ENCODE measurements at regions not wholly inside any gene's neighbourhood (a gene's known extent, or its start where the extent isn't known, plus 50 kb on each side); places are given as distances from the start of the nearest gene placed in this dataset.

GRCh38 chr20:21862259-21862946, 156.9 kb downstream of the PAX1 start:
- intact Hi-C loops (cut with DNase I): no loop called here
- H3K27me3 ChIP-seq: no peaks in the 10 kb centered on the region
- DNase-seq: no peak
- H3K36me3 ChIP-seq: no peaks in the 10 kb centered on the region
- H3K4me3 ChIP-seq: no peak overlapping the region
- no peak overlapping the region for H3K27ac ChIP-seq
- TF ChIP-seq POLR2AphosphoS5 (IDR thresholded peaks at IDR 0.05) (no peak), POLR2A (IDR thresholded peaks at IDR 0.05) (no peak), EP300 (IDR thresholded peaks at IDR 0.05) (no peak), CTCF (IDR thresholded peaks at IDR 0.05) (no peak)
- no peaks in the 10 kb centered on the region for H3K9me3 ChIP-seq
- H3K4me1 ChIP-seq: peaks cover 0 to 5% (median 0%) of the 10 kb centered on the region in 4 donors
- 55 to 58% methylated on average over 10 of the region's 10 CpGs for WGBS, 2 donors

DNA sequence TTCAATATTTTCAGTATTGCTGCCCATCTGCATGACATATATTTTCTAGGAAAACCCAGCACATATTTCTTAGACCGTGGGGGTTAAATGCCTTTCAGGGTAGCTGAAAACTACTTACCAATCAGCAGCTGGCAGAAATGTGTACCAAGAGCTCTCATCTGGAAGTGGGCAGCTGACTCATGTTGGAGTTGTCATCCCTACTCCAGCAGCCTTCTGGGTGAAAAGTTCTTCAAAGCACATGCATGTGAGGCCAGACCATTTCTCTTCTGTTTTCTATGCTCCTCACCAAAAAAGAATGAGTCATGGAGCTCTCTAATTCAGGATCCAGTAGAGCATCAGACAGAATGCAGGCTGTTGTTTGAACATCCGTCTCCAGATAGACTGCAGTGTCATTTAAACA, 135.5 kb downstream of the PAX1 start:
- H3K36me3 ChIP-seq: no peaks in the 10 kb centered on the region
- intact Hi-C loops (cut with DNase I): no loop called here
- no peak overlapping the region for H3K27ac ChIP-seq
- H3K27me3 ChIP-seq: no peaks in the 10 kb centered on the region
- H3K4me1 ChIP-seq: no peaks in the 10 kb centered on the region
- H3K4me3 ChIP-seq: no peak overlapping the region
- H3K9me3 ChIP-seq: peaks cover 0 to 2% (median 0%) of the 10 kb centered on the region in 4 donors
- no peak for DNase-seq
- TF ChIP-seq POLR2A (IDR thresholded peaks at IDR 0.05) (no peak), POLR2AphosphoS5 (IDR thresholded peaks at IDR 0.05) (no peak), EP300 (IDR thresholded peaks at IDR 0.05) (no peak), CTCF (IDR thresholded peaks at IDR 0.05) (no peak)
- WGBS, 2 donors: 76 to 80% methylated on average over 2 of the region's 2 CpGs

- no peaks in the 10 kb centered on the region for H3K27me3 ChIP-seq
- no peak for DNase-seq
- no peak overlapping the region for H3K27ac ChIP-seq
- intact Hi-C loops (cut with DNase I): no loop called here
- no peak for TF ChIP-seq POLR2AphosphoS5 (IDR thresholded peaks at IDR 0.05)
- no peak for TF ChIP-seq EP300 (IDR thresholded peaks at IDR 0.05)
- TF ChIP-seq POLR2A (IDR thresholded peaks at IDR 0.05): no peak
- no peak for TF ChIP-seq CTCF (IDR thresholded peaks at IDR 0.05)
- no peaks in the 10 kb centered on the region for H3K4me1 ChIP-seq
- peaks cover 0 to 2% (median 0%) of the 10 kb centered on the region in 4 donors for H3K9me3 ChIP-seq
- H3K36me3 ChIP-seq: no peaks in the 10 kb centered on the region
- no peak overlapping the region for H3K4me3 ChIP-seq
- WGBS, 2 donors: 80 to 85% methylated on average over 12 of the region's 12 CpGs
Measured at GRCh38 chr20:21839982-21840381, 134.5 kb downstream of the PAX1 start.

DNA sequence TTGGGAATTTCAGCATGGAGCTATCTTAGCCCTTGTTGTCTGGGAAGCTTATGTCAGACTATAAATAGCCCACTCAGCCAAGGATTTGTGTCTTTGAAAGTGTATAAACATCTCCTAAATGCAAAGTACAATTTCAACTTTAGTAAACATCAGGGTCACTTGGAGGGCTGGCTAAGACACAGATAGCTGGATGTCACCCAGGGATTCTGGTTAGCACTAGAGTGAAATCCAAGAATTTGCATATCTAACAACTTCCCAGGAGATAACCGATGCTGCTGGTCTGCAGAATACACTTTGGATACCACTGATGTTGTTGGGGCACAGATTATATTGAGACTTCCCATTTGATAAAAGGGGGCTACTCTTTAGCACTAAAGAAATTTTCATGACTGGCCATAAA, 130.9 kb downstream of the PAX1 start:
- H3K4me1 ChIP-seq: no peaks in the 10 kb centered on the region
- no peak for DNase-seq
- no peak overlapping the region for H3K27ac ChIP-seq
- WGBS, 2 donors: 26 to 33% methylated on average over 1 of the region's 1 CpG
- no peaks in the 10 kb centered on the region for H3K36me3 ChIP-seq
- TF ChIP-seq CTCF (IDR thresholded peaks at IDR 0.05): no peak
- no peak for TF ChIP-seq EP300 (IDR thresholded peaks at IDR 0.05)
- TF ChIP-seq POLR2A (IDR thresholded peaks at IDR 0.05): no peak
- no peak for TF ChIP-seq POLR2AphosphoS5 (IDR thresholded peaks at IDR 0.05)
- no peak overlapping the region for H3K4me3 ChIP-seq
- intact Hi-C loops (cut with DNase I): no loop called here
- no peaks in the 10 kb centered on the region for H3K27me3 ChIP-seq
- no peaks in the 10 kb centered on the region for H3K9me3 ChIP-seq

DNA sequence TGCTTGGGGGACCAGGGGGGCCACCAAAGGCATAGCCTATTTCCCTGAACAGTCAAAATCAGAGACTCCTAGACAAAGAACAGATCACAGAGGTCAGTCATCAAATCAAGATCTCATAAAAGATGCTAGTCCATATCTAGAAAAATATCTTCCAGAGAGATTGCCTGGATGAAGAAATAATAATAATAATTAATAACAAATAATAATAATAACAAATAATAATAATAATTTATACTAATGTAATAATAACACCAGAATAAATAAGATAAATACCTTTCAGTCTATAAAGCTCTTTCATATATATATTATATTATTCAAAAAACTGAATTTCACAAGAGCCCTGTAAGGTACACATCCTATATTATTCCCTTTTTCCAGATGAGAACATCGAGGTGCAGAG, 129.6 kb downstream of the PAX1 start:
- Histone ChIP-seq H3K27ac (no peak overlapping the region), H3K27me3 (no peaks in the 10 kb centered on the region), H3K36me3 (no peaks in the 10 kb centered on the region), H3K4me3 (no peak overlapping the region), H3K4me1 (no peaks in the 10 kb centered on the region), H3K9me3 (no peaks in the 10 kb centered on the region)
- no peak for DNase-seq
- intact Hi-C loops (cut with DNase I): no loop called here
- TF ChIP-seq POLR2AphosphoS5 (IDR thresholded peaks at IDR 0.05): no peak
- TF ChIP-seq EP300 (IDR thresholded peaks at IDR 0.05): no peak
- no peak for TF ChIP-seq POLR2A (IDR thresholded peaks at IDR 0.05)
- WGBS, 2 donors: 75 to 91% methylated on average over 1 of the region's 1 CpG

Measured in sigmoid colon (tissue), 6 donors.